Ammon's horn (tissue), 1 donor: ENCODE measurements at regions not wholly inside any gene's neighbourhood (a gene's known extent, or its start where the extent isn't known, plus 50 kb on each side); places are given as distances from the start of the nearest gene placed in this dataset.
A peak's percentile ranks its signal among the peaks of the same experiment; 100 is the strongest.
"Not testable (repeated sequence)": the region's sequence is repeated elsewhere in the genome, so short reads cannot be mapped to it uniquely, and the experiment has no call there.

ENCODE experiments used
- DNase-seq: peaks from one replicate; pipeline ENCODE4 v3.0.0-alpha.2; 2016; ENCODE audit warnings: low spot score

GRCh38 chr2:66174491-66174890, 260.4 kb upstream of the MEIS1 start:
- no peak for DNase-seq

DNA sequence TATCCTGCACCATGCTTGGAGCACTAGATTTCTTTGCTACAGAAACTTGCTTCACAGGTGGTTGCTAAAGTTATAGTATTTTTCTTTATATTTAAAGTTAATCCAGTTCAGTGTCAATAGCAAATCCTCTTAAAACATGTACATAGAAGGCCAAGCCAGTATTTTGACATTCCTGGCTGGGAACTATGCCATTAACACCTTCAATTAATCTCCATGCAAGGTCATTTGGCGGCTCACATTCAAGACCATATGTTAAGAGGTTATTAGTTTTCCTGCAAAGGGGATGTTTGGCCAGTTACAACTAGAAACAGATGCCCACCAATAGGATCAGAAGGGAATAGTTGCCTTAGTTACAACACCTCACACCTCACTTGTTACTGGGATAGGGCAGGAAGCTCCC, 261.3 kb upstream of the MEIS1 start:
- DNase-seq: no peak

GRCh38 chr2:66171530-66171929, 263.4 kb upstream of the MEIS1 start:
- DNase-seq: no peak

GRCh38 chr2:66170744-66171330, 264.1 kb upstream of the MEIS1 start:
- no peak for DNase-seq

DNA sequence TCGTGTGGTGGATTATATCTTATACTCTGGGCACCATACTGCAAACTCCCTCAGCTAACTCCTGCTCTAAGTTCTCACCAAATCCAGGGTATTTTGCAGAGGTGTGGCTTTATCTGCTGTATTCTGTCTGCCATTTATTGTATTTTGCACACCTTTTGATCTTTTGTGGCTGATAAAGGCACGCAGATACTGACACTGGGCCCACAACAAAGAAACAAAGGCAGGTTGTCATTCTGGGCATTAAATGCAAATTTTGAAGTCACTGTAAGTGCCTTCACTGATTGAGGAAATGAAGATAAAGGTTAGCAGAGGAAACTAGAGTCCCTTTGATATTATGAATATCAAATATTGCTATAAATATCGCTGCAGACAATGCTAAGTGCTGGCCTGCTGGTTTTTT, 265.8 kb upstream of the MEIS1 start:
- DNase-seq: no peak

DNA sequence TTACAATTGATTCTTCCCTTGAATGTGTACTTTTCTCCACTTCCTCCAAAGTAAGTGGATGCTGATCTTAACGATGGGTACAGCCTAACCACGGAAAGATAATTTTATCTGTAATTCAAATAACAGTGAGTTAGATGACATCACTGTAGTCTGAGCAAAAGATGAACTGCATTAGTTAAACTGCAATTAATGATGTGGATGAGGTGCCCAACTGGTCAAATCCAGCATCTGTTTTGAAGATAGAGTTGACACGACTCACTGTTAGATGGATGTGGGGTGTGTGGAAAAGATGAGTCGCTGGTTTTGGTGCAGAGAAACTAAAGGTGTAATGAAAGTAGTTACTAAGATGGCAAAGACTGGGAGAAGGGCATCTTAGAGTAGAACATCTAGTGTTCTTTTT, 270.5 kb upstream of the MEIS1 start:
- no peak for DNase-seq

DNA sequence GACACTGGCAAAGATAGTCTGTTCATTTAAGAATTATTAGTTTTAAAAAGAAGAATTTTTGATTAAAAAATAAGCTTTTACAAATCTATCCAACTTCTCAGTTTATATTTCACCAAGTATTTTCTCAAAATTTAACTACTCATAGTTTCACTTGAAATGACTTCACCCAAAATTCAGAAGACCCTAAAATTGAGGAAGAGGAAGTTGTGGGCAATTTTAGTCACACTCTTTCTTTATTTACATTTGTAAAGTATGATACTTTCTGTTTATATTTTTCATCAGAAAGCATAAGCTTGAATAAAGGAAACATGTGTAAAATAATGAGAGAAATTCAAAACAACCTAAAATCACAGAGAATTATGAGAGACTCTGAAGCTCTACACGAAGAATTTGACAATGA, 278.8 kb upstream of the MEIS1 start:
- no peak for DNase-seq

GRCh38 chr2:66153941-66154340, 281.0 kb upstream of the MEIS1 start:
- no peak for DNase-seq

DNA sequence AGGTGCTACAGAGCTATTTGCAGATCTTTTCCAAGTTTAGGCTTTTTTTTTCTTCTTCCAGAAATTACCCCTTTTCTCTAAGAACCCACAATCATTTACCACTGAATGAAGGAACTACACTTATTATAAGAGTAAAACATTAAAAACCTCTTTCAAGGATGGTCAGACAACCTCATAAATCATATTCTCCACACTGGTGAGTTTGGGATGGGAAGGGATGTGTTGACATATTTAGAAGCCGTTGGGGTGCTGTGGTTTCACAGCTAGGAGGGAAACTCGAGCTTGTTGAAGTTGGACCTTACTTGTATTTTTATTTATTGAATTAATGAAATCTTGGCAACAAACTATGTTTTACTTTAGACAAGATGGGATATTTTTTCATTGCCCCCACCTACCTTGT, 289.4 kb upstream of the MEIS1 start:
- DNase-seq: no peak

DNA sequence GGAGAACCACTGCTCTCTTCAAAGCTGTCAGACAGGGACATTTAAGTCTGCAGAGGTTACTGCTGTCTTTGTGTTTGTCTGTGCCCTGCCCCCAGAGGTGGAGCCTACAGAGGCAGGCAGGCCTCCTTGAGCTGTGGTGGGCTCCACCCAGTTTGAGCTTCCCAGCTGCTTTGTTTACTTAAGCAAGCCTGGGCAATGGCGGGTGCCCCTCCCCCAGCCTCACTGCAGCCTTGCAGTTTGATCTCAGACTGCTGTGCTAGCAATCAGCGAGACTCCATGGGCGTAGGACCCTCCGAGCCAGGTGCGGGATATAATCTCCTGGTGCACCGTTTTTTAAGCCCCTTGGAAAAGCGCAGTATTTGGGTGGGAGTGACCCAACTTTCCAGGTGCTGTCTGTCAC, 290.6 kb upstream of the MEIS1 start:
- not testable (repeated sequence) for DNase-seq

DNA sequence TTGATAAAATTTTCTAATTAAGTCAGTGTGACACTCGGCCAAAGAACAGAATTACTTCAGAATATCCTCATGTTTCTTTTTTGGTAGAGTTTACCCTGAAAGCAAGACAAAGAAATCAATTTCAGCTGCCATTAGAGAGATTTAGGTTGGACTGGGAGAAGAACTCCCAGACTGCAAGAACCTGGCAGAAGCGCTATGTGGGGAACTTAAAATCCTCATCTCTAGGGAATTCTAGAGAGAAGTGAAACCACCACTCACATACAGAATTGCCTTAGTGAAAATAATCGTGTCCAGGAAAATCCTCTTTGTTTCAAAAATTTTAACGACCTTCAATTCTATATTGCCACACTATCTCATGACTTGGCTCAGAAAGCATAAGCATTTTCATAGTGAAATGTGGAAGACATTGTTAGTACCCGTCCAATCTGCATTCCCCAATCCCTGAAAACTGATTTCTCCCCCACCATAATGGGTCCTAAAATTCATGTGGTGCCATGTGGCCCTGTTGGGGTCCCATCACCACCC, 297.3 kb upstream of the MEIS1 start:
- no peak for DNase-seq

DNA sequence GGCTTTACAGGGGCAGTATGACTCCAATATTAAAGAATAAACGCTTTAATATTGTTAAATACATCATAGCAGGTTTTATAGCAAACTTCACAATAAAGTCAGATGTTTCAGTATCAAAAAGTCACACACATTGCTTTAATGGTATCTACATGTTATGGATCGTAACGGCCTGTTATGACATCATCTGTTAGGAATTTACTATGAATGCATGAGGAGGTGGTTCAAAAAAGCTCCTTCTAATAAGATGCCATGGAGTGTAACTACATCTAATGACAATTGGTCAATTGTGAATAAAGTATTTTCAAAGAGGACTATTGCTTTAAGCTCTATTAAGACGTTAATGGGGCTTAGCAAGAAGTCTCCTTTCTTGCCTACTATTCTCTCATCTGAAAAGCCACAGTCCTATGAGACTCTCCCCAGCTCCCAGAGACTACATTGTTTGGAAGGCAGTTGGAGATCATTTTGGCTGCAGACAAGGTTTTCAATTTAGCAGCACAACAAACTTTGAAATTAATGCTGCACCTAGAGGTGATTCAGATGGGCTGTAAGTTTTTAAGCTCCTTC, 300.7 kb upstream of the MEIS1 start:
- DNase-seq: no peak

DNA sequence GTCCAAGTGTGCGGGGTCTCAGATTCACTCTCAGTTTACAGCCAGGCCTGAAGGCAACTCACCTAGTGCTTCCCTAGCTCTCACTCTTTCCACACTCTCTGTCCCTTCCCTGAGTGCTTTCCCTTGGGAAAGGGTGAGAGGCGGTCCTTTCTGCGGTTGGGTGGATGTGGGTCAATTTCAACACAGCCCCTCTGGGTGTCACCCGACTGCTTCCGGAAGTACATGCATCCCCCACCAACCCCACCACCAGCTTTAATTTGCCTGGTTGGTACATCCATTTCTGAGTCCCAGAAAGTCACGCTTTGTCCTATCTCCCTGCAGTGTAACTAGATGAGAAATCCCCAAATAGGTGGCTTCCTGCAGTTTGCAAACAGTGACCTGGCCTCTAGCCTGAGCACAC, 307.3 kb upstream of the MEIS1 start:
- no peak for DNase-seq

DNA sequence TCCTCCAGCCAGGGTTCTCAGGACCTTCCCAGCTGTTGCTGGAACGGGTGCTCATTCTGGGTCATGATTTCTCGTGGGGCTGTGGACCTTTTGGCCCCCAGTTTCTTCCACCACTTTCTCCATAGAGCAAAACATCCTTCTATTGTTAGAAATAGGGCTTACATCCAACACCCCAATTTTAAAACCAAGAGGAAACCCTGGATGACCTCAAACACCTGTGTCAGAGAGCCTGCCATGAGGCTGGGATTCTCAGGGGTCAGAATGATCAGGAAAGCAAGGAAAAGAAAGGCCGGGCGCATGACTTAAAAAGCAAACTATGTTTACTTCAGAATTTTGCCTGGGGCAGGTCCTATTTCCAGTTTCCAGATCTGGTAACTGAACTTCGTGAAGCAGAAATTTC, 307.9 kb upstream of the MEIS1 start:
- no peak for DNase-seq

- peak; percentile 4 for DNase-seq
Measured at GRCh38 chr2:66125951-66126350, 309.0 kb upstream of the MEIS1 start.

GRCh38 chr2:66122516-66122915, 312.4 kb upstream of the MEIS1 start:
- no peak for DNase-seq

DNA sequence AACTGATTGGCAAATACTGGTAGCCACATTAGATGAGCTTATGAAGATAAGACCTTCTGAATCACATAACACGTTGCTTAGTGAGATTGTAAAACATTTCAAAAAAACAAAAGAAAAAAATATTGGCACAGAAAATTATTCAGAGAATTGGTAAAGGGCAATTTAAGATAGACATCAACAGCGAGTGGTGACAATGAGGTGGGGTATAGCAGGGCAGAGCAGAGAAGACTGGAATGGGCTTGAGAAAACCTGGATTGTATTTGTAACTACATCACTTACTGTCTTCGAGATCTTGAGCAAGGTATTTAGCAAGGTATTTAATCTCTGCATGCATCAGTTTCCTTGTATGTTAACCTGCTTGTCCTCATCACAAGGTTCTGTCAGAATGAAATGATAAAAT, 313.0 kb upstream of the MEIS1 start:
- DNase-seq: no peak

GRCh38 chr2:66113988-66114625, 320.8 kb upstream of the MEIS1 start:
- no peak for DNase-seq

GRCh38 chr2:66111706-66112105, 323.2 kb upstream of the MEIS1 start:
- DNase-seq: no peak

DNA sequence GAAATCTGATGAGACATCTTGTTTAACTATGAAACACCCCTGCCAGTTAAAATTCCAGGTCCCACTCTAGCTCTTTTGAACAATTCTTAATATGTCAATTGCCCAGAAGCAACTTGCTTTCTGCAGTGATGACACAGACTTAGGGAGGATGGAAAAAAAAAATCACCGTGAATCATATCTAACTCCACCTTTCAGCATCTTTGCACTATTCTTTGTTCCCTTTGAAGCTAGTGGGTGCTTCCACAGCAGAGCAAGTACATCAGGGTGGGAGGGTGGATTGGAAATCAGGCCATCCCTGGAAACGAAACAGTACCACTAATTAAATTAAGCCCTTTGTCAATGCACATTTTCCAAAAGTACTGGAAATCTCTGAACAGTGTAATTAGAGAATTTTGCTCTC, 324.3 kb upstream of the MEIS1 start:
- DNase-seq: no peak

GRCh38 chr2:66110086-66110485, 324.8 kb upstream of the MEIS1 start:
- DNase-seq: no peak

- DNase-seq: no peak
Measured at GRCh38 chr2:66109419-66109818, 325.5 kb upstream of the MEIS1 start.

GRCh38 chr2:66105066-66105753, 329.7 kb upstream of the MEIS1 start:
- DNase-seq: no peak
